ENCODE measurements at regions not wholly inside any gene's neighbourhood (a gene's known extent, or its start where the extent isn't known, plus 50 kb on each side); places are given as distances from the start of the nearest gene placed in this dataset.
A peak's percentile ranks its signal among the peaks of the same experiment; 100 is the strongest.

DNA sequence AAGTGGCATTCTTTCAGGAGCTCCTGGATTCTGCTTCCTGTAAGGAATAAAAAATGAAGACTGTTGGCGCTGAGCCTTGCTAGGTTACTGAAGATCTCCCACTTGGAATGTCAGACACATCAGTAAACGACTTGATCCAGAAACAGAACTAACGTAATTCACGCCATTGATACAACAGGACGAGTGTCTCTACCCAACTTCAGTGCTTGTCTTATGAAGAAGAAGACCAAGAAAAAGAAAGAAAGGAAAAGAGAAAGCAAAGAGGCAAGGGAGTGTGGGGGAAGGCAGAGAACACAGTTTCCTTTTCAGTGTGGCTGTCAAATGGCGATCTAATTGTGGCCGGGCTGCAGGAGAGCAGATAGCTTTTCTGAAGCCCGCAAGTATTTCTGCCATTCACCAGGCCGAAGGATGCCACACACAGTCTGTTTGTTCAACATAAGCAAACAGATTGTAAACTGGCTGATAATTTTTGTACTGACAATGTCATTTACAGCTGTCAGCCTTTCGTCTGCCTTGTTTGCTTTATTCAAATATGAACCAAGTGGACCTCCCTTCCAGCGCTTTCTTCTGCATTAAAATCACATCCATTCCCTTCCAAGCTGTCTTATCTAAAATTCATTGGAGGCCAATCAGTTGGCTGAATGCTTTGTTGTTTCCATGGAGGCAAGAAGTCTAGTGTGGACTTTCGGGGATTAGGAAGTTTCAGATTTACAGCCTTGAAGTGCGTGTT, 180.6 kb downstream of the FOXA2 start:
- peak; percentile 51 for DNase-seq

DNA sequence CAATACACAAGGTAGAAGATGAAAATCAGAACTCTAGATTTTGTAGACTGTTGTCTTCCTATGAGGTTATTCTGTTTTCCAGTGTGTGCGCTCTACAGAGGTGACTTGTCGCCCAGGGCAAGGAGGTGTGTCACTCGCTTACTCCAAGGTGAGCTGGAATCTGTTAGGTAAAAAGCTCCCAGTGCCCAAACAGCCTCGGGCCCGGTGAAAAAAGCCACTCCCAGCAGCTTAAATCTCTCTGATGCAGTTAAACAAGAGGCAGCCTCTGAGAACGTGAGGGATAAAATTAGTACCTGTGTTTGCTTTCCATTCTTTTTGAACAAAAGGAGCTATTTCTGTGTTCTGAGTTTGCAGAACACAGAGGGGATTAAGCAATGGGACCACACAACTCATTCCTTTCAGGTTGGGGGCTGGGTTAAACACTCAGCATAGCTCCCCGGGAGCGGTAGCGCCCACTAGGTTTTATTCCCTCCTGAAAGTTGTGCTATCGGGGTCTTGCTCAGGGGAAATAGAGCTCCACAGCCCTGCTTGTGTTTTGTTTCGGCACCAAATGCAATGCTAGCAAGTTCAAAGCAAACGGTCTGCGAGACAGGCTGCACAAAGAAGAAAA, 181.2 kb downstream of the FOXA2 start:
- no peak for DNase-seq

DNA sequence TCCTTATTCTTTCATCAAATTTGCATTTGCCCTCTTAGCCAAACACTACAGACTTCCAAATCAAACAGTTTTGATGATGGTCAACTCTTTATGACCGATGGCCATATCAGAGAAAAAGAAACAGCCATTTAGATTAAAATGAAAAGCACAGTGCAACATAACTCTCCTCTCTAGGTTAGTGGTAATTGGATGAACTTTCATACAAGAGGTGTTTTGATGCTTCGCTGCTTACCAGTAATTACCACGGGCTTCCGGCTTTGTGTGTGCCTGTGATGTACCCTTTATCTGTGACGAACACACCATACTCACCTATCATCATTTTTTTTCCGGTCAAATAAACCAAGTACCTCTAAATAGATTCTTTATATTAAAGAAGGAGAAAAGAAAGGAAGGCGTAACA, 181.8 kb downstream of the FOXA2 start:
- DNase-seq = peak; percentile 1

DNA sequence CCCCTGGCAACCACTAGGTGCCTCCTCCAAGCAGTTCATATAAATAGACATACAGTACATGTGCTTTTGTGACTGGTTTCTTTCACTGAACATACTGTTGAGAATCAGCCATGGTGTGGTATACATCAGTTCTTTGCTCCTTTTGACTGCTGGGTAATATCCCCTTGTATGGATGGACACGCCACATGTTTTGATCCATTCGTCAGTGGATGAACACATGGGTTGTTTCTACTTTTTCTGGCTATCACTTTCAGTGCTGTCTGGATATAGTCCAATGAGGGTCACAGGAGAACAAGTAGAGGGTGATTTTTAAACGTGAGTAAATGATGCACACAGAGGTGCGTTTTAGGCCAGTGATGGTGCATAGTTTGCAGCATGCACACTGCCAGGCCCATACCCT, 183.9 kb downstream of the FOXA2 start:
- DNase-seq = no peak

DNA sequence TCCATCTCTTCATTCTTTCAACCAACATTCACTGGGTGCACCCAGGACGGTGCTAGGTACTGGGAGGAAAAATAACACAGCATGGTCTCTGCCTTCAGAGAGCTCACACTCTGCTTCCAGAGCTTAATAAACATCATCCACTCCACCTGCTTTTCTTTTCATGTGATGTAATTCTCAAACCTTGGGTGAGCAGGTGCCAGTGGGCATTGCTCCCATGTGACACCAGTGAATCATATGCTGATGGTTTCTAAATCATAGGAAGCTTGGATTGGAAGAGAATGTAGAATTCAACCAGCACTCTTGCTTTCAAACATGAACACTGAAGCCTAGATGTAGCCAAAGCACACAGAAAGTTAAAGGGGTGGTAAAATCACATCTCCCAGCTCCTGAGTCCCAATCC, 189.8 kb downstream of the FOXA2 start:
- peak; percentile 13 for DNase-seq

DNA sequence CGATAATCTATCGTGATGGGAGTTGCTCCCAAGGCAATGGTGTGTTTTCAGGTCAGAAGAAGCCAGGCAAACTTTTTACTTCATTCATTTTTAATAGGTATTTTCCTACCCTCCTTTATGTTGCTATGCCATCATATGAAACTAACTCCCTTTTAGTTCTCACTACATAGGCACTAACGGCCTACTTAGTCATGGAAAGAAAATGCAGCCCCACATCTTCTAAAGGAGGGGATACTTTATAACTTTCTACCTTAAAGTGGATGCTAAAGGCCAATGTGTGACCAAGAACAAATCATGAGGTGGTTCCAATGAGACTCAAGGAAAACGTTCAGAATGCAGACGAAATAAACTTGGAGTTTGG, 193.8 kb downstream of the FOXA2 start:
- DNase-seq = no peak

DNA sequence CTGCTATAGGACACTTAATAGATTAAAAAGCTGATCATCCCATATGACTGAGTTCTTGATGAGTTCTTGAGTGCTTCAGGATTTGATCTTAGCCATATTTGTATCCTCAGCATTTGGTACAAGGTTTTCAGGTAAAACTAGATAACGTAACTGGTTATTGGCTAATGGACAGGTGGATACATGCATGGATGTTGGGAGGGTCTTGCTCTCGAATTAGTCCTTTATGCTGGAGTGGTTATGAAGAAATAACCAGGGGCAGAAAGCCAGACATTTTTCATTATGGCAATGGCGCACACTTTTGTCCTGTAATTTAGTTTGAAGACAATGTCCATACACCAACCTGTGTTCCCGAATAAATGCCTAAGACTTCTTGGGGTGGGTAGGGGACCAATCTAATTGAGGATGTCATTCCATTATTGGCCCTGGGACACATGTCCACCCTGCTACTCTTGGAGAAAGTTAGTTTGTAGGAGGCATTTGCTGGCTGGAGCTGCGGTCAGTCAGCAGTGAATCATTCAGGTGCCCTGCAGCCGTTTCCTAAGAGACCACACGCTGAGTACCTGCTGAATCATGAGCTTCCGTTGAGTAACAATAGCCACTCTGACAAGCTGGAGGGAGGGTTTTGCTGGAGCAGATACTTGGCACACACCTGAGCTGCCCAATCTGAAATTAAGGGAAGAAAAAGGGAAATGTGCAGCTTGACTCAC, 194.4 kb downstream of the FOXA2 start:
- peak; percentile 82 for DNase-seq

DNA sequence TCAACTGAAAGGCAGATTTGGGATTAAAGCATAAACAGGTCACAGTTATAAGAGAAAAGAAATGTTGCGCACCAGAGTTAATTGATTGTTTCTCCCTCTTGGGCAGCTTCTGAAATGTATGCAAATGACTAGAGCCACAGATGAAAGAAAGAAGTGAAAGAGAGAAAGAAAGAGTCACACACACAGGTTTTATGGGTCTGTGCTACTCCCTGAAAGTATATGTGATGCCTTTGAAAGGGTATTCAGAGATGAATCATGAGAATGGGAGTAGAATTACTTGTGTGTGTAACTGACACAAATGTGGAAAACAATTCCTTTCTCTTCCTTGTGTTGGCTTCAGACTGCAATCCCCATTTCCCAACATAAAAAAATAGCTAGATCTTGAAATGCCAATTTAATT, 196.9 kb downstream of the FOXA2 start:
- DNase-seq = no peak

DNA sequence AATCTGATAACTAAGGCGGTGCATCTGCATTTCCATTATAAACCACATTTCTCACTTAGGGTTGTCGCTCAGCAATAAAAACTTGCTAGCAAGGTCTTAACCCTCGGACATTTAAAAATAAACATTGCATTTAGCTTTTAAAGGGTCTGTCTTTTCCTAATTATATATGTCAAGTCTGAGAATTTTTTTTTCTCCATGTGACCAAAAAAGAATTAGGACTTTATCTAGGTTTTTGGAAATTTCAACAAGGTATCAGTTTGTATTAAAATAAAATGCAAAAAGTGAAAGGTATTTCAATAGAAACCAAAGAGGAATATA, 198.1 kb downstream of the FOXA2 start:
- no peak for DNase-seq

DNA sequence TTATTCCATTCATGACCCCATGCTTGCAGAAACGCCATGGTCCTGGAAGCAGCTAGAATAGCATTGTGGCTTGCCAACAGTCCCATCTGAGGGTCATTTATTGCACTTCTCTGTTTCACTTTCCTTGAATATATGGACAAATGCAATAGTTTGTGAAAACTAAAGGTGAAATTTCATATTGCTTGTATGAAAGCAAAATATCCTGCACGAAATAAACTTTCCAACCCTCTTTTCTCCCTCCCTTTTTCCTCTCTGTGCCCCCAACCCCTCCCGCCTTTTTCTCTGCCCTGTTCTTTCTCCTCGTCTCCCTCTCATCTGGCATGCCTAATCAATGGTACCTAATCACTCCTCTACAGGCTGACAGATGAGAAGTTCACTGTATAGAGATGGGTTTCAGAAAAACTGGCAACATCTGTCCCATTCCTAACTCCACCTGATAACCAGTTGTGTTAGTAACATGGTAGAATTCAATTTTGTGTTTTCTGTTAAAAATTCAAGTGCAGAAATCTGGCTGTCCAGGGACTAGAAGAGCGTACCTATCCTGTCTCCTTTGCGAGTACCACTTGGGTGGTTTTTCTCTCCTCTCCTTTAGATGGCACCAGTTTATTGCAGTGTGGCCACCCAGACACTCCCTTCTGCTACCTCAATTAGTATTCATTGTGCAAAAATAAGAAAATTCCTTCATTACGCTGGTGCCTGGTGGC, 198.6 kb downstream of the FOXA2 start:
- DNase-seq = peak; percentile 42

DNA sequence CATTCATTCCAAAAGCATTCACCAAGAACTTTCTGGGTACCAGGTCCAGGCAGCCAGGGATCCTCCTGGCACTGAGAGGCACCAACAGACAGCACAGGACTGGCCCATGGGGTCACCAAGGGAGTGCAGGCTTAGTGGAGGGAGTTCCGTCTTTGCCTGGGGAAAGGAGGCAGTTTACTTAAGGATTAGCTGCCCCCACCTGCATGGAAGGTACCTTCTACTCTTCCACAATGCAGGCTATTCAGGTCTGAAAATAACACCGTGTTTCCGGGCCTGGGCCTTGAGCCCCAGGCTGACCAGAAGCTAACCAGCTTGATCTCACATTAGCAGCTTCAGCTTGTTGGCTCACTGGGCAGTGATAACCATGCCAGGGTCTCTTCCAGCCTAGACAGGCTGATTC, 199.4 kb downstream of the FOXA2 start:
- no peak for DNase-seq

DNA sequence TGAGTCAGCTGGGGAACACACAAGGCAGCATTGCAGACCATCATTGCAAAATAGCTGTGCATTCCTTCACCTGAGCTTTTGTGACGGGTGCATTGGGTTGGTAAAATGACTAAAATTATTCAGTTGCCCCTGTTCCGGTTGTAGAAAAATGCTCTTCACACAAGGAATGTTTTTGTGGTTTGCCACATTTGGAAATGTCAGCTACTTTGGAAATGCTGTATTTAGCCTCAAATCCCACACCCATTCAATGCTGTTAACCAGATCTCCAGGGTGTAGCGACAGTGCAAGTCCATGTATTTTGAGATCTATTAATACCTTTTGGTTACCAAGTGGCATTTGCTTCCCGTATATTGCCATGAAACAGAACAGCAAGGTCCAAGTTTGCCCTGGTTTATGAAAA, 201.2 kb downstream of the FOXA2 start:
- peak; percentile 45 for DNase-seq

DNA sequence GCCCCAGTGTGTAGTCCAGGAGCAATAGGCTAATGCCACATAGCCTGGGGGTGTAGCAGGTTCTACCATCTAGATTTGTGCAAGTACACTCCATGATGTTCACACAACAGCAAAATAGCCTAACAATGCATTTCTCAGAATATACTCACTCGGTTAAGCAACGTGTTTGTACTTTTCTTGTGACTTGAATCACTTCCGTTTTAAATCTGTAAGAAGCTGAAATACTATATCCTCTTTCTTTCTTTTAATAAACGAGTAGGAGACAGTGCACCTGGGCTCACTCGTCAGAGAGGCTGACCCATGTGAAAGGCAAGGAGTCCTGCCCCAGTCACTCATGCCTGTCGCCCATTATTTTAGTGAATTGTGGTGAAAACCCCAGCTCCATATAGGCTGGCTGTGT, 201.6 kb downstream of the FOXA2 start:
- DNase-seq = peak; percentile 72

DNA sequence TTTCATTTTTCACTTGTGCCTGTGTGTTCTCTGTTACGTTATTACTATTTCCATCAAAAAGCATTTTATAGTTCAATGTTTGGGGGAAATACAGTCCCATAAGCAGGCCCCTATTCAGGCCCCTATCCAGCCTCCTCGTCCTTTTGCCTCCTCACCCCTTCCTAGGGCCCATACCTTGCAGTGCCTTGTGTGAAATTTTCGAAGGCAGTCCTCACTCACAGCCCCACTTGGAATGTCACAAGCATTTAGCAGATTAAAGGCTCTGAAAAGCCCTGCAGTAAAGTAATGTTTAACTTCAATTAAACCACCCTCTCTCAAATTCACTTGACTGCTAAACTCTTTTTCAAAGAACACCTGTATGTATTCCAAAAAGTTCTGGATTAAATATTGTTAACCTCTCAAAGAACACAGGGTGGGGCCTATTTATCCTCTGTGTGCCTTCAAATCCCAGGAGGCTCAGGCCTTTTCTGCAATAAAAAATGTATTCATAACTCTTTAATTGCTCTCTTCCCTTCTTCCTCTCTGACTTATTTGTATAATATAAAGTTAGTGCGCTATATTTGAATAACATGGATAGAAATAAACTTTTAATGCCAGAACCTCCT, 202.5 kb downstream of the FOXA2 start:
- peak; percentile 2 for DNase-seq

DNA sequence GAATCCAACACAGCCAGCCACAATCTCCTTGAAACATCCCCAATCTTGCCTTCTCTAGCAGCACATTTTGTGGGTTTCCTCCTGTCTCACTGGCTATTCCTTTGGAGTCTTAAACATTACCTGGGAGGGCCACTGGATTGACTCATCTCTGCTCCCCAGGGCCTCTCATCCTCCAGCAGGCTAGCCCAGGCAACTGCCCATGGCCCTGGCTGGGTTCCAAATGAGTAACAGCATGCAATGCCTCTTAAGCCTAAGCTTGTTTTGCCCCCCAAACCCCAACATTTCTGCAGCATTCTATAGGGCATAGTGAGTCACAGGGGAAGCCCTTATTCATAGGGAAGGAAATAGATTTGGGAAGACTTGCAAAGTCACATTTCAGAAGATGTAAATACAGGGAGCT, 204.9 kb downstream of the FOXA2 start:
- peak; percentile 43 for DNase-seq

DNA sequence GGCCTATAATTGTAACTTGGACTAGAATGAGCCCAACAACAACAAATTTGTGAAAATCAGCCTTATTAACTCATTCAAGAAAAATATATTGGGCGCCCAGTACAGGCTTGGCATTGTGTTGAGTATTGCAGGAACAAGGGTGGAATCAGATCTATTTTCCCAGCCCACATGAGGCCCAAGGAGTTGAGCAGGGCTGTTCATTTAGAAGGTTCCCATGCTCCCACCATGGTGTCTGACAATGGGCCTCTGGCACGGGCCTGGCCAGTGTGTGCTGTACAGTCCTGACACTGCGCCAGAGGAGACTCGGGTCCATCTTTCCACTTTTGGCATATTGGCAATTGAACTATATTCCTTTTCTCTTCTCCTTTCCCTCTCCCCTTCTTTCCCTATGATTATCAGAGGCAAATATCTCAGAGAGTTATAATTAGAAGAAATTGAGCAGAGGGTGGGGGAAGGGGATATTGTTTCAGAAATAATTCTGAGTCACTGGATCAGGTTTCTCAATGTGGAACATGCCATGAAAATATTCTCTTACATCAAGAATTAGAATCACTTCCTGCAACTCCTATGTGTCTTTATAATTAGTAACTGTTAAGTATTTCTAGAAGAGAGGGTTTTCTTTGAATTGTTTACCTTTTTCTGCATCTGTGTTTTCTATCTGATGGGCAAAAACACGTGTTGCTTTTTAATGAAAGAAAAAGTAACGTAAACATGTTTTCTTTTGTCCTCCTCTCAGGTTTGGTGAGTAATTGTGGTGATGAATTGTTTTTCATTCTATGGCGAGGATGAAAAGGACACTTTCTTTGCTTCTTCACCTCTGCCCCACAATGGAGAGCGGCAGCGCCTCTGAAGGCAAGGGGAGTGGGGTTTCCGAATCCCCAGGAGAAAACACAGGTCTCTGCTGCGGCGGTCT, 209.4 kb downstream of the FOXA2 start:
- DNase-seq = no peak

DNA sequence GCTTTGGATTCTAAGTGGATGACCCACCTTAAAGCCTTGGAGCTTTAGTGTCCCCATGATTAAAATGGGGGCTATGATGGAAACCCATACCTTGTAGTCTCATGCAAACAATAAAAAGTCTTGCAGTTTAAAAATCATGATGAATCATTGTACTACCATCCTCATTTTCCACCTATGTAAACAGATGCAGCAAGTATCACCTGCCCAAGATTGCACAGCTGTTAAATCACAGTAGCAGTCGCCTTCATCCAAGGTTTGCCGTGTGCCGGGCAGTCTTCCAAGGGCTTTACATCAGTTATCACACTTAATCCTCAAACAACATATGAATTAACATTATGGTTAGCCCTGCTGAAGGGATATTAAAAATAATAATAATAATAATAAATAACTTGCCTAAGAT, 210.3 kb downstream of the FOXA2 start:
- no peak for DNase-seq

DNA sequence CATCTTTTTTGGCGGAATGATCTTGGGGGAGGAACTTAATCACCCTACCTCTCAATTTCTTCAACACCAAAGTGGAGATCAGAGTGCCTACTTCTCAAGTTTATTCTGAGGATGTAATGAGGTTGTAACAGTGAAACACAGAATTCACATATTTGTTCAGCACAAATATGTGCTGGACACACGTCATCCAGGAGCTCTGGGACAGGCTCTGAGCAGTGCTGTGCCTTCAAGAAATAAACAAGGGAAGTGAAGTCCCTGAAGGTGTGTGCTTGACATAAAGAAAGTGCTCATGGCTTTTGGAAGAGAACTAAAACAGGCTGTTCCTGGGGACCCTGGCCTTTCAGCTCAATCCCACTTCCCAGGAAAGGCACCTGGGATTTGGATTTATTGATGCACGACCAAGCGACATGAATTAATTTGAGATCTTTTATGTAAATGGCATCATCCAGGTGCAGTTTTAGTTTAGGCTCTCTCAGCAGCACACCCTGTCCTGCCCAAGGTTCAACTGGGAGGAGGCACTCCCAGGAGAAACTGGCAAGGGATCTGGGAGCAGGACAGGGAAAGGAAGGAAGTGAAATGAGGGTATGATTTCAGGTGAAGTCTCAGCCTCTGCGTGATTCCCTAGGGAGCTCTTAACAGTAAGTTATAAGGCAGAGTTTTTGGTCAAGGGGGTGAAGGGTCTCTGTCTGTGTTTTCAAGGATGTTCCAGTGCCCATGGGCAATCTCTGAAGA, 211.0 kb downstream of the FOXA2 start:
- DNase-seq = no peak

DNA sequence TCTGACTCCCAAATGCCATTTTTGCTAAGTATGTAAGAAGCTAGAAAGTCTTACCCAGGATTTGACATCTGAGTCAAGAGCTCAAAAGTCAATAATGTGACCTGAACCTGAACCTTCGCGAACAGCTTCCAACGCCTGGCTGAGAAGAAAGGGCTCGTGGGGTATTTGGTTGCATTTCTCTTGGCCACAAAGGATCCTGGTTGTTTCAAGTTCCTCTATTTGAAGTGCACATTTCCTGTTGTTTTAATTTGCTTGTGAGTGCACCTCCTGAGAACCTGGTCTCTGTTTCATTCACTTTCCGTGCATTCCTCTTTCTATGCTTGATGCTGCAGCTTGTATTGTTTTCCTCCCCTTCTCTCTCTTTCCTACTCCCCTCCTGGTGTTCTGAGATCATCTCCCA, 212.5 kb downstream of the FOXA2 start:
- peak; percentile 88 for DNase-seq

DNA sequence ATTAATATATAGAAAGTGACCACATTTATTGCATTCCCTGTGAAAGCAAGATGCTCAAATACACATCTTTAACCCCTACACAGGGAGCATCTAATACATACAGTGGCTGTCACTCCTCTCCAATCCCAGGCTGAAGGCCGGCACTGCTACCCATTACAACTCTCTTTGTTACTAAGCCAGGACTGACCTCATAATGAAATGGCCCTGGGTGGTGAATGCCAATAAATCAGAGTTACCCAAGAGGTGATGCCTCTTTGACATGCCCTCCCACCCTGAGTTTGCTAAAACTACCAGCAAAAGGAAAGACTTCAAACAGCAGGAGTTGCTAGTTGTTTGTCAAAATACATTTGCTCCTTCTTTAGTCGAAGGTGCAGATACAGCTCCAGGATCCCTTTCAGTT, 214.2 kb downstream of the FOXA2 start:
- DNase-seq = no peak

DNA sequence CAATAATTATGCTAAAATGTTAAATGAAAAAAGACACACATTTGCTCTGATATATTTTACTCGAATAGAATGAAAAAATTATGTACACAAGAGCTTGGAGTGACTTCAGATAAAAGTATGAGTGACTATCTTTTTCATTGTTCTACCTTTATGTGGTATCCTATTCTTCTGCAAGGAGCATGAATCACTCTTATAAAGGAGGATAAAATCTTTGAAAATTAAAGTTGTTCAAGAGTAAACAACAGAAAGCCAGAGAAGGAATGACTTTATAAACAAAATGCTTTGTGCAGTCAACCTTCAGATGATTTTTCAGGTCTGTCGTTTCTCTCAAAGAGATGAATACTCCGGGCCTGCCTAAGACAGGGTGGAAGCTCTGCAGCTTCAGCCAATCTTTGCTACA, 215.3 kb downstream of the FOXA2 start:
- no peak for DNase-seq

DNA sequence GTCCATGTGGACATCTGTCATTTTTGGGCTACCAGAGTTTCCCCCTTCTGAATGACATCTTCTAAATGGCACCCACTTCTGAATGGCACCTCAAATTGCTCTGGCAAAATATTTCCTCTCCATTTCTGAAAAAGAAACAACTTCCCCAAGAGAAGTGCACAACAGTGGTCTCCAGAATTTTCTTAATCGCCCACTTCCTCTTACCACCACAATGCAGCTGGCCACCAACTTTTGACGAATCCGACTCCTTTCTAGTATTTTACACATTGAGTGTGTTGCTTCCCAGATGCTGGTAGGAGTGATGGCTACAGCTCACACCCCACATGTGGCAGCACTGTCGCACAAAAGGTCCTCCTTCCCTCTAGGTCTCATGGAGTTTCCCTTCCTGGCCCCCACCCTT, 216.1 kb downstream of the FOXA2 start:
- no peak for DNase-seq
